Non-pigmented ciliary epithelial cell (primary cell): ENCODE measurements at regions not wholly inside any gene's neighbourhood (a gene's known extent, or its start where the extent isn't known, plus 50 kb on each side); places are given as distances from the start of the nearest gene placed in this dataset.
A peak's percentile ranks its signal among the peaks of the same experiment; 100 is the strongest.

Source experiments
- DNase-seq: peaks from one replicate; pipeline ENCODE4 v3.0.0-alpha.2; 2010; ENCODE audit warnings: low read depth

DNA sequence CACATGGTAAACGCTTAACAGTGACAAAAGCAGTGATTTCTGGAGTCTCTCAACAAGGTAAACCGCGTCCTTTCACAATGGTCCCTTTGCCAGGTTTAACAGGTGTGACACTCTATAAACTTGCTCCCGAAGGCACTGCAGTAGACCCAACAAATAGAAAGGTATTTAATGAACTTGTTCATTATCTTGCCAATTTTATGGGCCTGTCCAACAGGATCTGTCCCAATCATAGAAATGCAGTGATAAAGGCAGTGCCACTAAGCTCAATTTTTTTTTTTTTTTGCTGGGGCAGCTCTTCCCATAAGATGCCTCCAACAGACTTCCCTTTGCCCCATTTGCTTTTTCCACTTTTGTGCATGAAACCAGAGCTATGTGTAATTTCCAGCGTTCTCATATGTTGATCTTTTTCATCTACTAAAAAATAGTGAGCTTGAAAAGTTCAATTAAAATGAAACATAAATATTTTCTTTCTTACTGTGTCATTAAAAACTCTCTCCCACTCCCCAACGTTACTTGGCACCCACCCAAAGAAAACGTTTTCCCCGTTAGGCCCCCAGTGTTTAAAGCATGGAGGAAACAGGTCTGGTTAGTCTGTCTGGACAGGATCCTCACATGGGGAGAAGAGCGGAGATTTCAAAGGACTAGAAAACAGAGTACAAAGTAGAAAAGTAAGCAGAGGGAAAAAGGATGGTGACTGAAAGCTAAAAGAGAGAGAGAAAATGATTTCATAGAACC, 80.9 kb upstream of the SPATA31D4 start:
- no peak for DNase-seq

DNA sequence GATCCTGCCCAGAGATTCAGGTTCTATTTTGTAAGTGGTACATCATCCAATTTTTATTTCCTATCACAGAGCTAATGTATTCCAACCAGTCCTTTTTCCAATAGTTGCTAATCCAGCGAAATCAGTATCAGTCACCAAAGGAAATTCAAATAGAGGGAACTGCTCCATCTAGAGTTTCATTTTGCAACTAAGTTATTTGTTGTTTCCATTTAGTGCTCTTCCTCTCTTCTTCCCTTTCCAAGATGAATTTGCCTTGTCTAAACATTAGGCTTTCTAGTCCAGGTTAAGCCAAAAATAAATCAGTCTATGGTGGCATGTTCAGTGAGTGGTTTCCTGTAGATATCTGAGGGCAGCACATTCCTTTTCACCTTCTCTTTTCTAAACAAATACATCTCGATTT, 79.8 kb upstream of the SPATA31D4 start:
- no peak for DNase-seq

DNA sequence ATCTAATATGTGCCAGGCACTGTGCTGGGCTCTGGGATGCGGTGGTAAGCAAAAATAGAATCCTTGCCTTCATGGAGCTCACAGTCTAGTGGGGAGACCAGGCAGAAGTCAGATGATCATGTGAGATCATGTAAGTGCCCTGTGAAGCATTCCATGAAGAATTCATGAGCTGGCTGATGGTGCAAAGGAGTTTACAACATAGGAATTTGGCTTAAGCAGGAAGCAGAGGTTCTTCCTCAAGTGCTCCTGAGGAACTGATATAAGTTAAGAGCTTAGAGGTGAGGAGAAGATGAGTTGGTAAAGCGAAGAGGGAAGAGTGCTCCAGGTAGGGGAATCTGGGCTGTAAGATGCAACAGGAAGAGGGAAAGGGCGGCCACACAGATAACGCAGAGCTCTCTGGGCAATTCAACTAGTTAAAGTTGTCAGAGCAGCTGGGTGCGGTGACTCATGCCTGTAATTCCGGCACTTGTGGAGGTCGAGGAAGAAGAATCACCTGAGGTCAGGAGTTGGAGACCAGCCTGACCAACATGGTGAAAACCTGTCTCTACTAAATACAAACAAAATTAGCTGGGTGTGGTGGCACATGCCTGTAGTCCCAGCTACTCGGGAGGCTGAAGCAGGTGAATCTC, 78.5 kb upstream of the SPATA31D4 start:
- DNase-seq: no peak

DNA sequence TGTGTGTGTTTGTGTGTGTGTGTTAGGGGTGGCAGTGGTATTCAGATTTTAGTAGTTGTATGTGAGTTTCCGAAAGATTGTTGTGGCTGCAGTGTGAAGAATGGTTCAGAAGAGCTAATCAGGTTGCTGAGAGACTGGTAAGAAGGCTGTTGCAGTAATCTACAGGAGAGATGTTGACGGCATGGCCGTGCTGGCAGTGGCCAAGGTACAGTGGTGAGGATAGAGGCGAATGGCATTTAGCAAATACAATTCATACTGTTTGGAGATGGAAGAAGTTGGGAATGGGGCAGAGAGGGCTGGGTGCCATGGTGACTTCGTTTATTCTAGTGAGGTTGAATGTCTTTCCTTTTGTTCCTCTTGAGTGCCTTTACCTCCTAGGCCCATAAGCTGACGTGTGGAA, 77.5 kb upstream of the SPATA31D4 start:
- DNase-seq: no peak

DNA sequence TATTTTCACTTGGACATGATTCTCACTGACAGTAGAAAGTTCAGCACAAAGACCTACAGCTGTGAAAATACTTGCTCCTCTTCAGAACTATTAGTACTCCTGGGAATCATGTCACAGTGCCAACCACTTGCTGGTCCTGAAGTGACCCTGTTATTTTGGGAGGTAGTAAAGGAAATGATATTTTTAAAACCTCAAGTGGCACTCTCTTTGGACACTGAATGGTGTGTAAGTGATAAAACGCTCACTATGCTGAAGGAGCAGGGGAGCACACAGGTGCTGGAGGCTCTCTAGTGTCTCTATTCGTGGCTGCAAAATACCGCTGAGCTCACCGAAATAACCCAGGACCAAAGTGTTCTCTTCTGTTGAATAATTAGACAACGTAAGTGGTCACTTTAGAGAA, 76.9 kb upstream of the SPATA31D4 start:
- DNase-seq: no peak

DNA sequence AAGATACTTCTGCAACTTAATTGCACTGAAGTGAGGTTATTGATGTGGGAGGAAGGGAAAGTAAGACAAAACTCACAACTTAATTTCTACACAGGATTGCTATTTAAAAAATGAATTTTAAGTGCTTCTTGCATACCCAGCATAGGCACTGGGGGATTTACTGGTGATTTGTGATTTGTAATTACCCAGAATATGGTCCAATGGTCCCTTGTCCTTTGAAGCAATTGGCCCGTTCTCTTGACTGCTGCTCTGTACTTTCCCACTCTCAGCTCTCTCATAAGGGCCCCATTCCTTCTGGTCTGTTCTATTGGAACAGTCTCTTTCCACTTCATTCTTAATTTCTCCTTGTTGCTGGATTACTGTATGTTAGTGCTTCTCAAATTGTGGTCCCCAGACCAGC, 75.4 kb upstream of the SPATA31D4 start:
- no peak for DNase-seq

DNA sequence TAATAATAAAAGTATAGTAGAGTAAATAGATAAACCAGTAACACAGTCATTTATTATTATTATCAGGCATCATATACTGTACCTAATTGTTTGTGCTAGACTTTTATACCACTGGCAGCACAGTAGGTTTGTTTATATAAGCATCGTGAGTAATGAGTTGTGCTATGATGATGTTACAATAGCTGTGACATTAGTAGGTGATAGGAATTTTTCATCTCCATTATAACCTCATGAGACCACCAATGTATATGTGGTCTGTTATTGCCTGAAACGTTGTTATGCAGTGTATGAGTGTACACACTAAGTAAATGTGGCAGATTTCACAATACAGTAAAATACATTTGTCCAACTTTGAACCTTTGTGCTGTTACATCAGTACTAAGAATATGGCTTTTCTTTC, 72.7 kb upstream of the SPATA31D4 start:
- peak; percentile 51 for DNase-seq

DNA sequence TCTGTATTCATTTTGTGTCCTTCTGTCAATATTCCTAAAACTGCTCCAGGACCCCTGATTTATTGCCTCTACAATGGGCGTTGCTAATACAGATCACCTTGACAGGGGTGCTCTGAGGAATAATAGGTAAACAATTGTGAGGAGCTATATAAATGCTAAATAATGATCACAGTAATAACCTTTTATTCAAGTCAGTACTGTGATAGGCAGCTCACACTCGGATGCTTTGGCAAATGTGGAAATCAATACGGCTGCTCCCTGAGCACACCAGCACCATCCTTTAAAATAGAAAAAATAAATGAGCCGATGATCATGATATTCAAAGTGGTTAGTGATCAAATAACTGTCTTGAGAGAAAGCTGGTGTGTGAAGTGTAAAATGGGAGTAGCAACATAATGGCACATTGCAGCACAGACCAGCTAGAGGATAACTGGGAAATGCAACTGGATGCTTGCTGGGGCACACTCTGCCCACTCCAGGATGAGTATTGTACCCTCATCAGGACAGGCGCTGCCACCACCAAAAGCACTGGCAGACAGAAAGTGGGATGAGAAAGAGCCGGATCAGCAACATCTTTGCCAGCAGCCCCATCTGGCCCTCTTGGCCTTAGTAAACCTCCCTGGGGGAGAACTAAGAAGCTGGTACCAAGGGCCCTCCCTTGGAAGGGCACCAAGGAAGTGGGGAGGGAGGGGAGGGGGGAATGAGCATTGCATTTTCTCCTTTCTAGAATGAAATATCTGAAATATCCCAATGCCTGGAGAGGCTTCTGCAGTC, 69.4 kb upstream of the SPATA31D4 start:
- DNase-seq: no peak

DNA sequence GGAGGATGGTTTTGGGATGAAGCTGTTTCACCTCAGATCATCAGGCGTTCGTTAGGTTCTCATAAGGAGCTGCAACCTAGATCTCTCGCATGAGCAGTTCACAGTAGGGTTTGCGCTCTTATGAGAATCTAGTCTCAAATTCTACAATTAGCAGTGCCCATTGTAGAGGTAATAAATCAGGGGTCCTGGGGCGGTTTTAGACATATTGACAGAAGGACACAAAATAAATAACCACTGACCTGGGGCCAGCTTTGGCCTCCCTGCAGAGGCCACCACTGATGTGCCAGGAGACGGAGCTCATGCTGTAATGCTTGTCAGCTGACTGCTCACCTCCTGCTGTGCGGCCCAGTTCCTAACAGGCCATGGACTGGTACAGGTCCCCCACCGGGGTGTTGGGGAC, 67.6 kb upstream of the SPATA31D4 start:
- no peak for DNase-seq

DNA sequence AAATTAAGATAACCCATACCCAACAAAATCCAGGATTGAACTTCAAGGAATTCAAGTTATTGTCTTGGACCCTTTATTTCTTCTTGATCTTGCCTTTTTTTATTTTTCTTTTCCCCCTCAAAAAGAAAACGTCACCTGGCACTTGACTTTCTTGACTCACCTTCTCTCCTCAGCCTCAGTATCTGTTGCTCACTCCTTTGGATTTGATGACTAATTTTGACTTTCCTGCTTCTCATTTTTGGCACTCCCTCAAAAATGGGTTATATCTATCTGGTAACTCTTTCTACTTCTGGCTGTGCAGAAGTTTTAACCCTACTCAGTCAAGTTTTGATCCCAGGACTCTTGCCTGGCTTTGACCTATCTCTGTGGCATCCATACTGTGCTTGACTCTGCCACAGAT, 66.6 kb upstream of the SPATA31D4 start:
- DNase-seq: peak; percentile 35

DNA sequence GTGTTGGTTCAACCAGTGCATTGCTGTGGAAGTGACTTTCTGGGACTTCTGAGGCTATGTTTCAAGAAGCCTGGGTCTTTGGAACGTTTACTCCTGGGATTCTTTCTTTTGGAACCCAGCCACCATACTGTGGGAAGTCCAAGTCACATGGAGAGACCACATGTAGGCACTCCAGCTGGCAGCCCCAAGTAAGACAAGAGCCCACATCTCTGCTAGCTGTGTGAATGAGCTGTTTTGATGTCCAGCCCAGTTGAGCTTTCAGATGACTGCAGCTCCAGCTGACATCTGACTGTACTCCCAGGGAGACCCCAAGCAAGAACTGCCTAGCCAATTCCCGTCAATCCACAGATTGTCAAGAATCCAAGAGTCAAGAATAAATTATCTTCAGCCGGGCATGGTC, 60.1 kb upstream of the SPATA31D4 start:
- no peak for DNase-seq

DNA sequence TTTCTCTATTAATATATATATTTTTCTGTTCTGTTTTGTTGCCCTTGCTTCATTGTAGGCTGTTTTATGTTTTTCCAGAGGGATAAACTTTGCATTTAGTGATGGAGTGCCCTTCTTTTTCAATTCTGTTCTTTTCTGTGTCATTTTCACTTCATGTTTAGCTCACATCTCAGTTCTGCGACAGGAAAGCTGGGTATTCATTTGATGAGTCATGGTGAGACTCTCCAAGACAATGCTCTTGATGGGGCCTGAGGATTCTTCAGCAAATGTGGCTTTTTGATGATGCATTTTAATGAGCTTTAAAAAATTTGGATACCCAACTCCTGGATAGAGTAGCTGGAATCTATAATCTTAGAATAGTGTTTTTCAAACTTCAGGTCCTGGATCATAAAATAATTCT, 56.5 kb upstream of the SPATA31D4 start:
- DNase-seq: peak; percentile 37

DNA sequence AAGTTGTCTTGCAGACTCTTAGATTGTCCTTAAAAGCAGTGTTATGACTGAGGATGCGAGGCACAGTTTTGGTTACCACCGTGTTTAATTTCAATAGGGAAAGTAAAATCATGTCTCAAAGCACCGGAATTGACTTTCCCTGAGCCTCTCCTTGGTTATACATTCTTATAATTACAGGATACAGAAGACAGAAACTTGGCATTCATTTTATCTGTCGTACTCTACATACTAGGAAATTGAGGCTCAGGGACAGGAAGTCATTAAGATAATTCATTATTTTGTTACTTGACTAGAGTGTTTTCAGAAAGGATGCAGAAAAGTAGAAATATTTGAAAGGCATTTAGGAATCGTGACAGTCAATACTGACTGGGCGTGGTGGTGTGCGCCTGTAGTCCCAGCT, 54.0 kb upstream of the SPATA31D4 start:
- DNase-seq: no peak

DNA sequence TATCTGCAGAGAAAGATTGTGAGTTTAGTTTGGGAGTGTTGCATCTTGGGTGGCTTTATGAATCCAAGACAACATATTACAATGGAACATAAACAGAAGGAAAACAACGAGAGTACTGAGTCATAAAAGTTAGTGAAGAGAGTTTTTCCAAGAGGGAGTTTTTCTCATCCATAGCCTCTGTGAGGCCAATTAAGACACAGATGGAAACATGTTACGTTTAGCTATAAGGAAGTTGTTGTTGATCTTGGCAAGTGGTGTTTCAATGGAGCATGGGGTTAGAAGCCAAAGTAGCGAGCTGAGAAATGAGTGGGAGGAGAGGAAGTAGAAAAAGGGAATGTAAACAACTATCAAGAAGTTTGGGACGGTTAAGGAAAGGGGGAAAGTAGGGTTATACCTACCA, 53.3 kb upstream of the SPATA31D4 start:
- peak; percentile 75 for DNase-seq

DNA sequence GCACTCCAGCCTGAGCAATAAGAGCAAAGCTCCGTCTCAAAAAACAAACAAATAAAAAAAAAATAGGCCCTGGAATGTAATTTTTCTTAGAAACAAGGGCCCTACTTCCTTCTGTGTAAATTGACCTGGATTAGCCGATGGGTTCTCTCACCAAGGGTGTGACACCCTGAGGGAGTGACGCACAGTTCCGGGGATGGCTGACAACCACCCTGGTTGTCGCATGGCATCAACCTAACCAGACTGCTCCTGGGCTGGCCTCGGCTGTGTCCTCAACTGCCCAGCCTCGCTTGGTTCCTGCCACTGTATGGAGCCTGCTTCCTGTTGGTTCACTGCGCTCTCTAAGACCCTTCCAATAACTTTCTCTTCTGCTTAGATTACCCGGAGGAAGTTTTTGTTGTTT, 51.2 kb upstream of the SPATA31D4 start:
- DNase-seq: no peak
